ENCODE measurements at regions not wholly inside any gene's neighbourhood (a gene's known extent, or its start where the extent isn't known, plus 50 kb on each side); places are given as distances from the start of the nearest gene placed in this dataset.

DNA sequence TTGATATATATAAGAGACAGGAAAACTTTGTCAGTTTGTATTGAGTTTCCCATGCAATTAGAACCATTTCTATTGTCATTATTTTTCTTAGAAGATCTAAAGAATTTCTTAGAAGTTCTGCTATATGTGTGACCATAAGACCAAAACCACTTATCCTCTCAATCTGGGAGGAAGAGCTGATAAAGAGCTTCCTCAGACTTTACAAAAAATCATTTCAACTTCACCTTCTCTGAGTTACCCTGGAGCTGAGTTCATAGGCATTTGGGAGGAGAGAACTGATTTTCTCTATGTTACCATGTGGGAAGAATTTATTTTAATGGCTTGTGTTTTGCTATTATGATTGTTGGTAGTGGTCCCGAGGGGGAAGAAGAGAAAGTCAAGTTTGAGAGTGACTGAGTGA, 329.3 kb downstream of the GPD2 start (continued):
- TF ChIP-seq, protein P1, sequence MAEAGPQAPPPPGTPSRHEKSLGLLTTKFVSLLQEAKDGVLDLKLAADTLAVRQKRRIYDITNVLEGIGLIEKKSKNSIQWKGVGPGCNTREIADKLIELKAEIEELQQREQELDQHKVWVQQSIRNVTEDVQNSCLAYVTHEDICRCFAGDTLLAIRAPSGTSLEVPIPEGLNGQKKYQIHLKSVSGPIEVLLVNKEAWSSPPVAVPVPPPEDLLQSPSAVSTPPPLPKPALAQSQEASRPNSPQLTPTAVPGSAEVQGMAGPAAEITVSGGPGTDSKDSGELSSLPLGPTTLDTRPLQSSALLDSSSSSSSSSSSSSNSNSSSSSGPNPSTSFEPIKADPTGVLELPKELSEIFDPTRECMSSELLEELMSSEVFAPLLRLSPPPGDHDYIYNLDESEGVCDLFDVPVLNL (CRISPR knock-in tag; IDR thresholded peaks at IDR 0.05; ENCODE audit: borderline replicate concordance, low read depth), result no peak

DNA sequence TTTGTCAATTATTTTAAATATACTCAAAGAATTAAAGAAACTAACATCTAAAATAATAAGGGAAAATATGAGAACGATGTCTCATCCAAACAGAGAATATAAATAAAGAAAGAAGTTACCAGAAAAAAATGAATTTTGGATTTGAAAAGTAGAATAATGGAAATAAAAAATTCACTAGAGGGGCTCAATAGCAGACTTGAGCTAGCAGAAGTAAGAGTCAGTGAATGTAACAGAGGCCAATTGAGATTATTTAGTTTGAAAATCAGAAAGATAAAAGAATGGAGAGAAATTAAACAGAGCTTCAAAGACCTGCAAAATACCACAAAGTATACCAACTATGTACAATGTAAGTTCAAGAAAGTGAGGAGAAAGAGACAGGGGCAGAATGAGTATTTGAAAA, 333.6 kb downstream of the GPD2 start:
- Mint-ChIP-seq H3K36me3 (peaks cover 16% of the 10 kb centered on the region; the same call in 1 of the 2 replicates), H3K4me3 (no peak overlapping the region), H3K9me3 (peaks cover 21% of the 10 kb centered on the region), H3K27me3 (ENCODE audit: low read depth) (no peaks in the 10 kb centered on the region), H3K4me1 (no peaks in the 10 kb centered on the region), H3K27ac (no peak overlapping the region)
- ChIA-PET POLR2A (no interaction called here), CTCF (no interaction called here)
- DNase-seq (ENCODE audit: low spot score), result no peak
- ATAC-seq, result no peak
- no peak for TF ChIP-seq SP1 (CRISPR knock-in tag; conservative IDR thresholded peaks at IDR 0.05)
- no peak for TF ChIP-seq ZNF317 (CRISPR knock-in tag; IDR thresholded peaks at IDR 0.05; ENCODE audit: borderline replicate concordance, low read depth)
- TF ChIP-seq, protein P2, sequence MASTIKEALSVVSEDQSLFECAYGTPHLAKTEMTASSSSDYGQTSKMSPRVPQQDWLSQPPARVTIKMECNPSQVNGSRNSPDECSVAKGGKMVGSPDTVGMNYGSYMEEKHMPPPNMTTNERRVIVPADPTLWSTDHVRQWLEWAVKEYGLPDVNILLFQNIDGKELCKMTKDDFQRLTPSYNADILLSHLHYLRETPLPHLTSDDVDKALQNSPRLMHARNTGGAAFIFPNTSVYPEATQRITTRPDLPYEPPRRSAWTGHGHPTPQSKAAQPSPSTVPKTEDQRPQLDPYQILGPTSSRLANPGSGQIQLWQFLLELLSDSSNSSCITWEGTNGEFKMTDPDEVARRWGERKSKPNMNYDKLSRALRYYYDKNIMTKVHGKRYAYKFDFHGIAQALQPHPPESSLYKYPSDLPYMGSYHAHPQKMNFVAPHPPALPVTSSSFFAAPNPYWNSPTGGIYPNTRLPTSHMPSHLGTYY (CRISPR knock-in tag; IDR thresholded peaks at IDR 0.05), result no peak
- no peak for TF ChIP-seq MXD4 (CRISPR knock-in tag; IDR thresholded peaks at IDR 0.05; ENCODE audit: borderline replicate concordance)
- TF ChIP-seq ZNF219 (CRISPR knock-in tag; IDR thresholded peaks at IDR 0.05; ENCODE audit: borderline replicate concordance), result no peak
- TF ChIP-seq, protein P3, sequence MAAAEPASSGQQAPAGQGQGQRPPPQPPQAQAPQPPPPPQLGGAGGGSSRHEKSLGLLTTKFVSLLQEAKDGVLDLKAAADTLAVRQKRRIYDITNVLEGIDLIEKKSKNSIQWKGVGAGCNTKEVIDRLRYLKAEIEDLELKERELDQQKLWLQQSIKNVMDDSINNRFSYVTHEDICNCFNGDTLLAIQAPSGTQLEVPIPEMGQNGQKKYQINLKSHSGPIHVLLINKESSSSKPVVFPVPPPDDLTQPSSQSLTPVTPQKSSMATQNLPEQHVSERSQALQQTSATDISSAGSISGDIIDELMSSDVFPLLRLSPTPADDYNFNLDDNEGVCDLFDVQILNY (CRISPR knock-in tag; IDR thresholded peaks at IDR 0.05), result no peak
- TF ChIP-seq EMX1 (CRISPR knock-in tag; IDR thresholded peaks at IDR 0.05), result no peak
- no peak for TF ChIP-seq ZNF232 (CRISPR knock-in tag; IDR thresholded peaks at IDR 0.05)
- TF ChIP-seq, protein P4, sequence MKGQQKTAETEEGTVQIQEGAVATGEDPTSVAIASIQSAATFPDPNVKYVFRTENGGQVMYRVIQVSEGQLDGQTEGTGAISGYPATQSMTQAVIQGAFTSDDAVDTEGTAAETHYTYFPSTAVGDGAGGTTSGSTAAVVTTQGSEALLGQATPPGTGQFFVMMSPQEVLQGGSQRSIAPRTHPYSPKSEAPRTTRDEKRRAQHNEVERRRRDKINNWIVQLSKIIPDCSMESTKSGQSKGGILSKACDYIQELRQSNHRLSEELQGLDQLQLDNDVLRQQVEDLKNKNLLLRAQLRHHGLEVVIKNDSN (CRISPR knock-in tag; IDR thresholded peaks at IDR 0.05), result no peak
- no peak for TF ChIP-seq TCF7 (CRISPR knock-in tag; IDR thresholded peaks at IDR 0.05; ENCODE audit: low read depth)

DNA sequence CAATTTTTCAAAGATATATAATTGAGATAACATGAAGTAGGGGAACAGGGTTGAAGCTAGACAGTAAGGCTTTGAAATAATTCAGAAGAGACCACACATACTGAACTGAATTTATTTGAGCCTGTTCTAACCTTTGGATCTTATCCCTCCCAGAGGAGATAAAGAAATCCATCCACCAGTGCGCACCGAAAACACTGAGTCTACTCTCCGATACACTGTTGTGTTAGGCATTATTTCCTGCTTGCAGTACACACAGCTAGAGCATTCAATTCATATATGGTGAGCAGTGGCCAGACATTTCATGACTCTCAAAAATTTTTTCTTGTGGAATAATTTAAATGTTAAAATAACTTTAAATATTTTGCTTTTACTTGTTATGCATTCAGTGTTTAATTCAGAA, 342.7 kb downstream of the GPD2 start:
- no peak for ATAC-seq
- ChIA-PET POLR2A (no interaction called here), CTCF (no interaction called here)
- no peak for DNase-seq (ENCODE audit: low spot score)
- no peak overlapping the region for H3K4me3 Mint-ChIP-seq
- TF ChIP-seq FOXJ3 (CRISPR knock-in tag; IDR thresholded peaks at IDR 0.05; ENCODE audit: borderline replicate concordance) (no peak), TEAD4 (CRISPR knock-in tag; IDR thresholded peaks at IDR 0.05) (no peak), RORB (CRISPR knock-in tag; IDR thresholded peaks at IDR 0.05) (no peak), ESRRA (CRISPR knock-in tag; IDR thresholded peaks at IDR 0.05; ENCODE audit: borderline replicate concordance) (no peak), HMGA2 (CRISPR knock-in tag; IDR thresholded peaks at IDR 0.05) (no peak), ZNF121 (CRISPR knock-in tag; IDR thresholded peaks at IDR 0.05) (no peak), MYBL2 (CRISPR knock-in tag; IDR thresholded peaks at IDR 0.05) (no peak), GTF2I (CRISPR knock-in tag; conservative IDR thresholded peaks at IDR 0.05) (no peak)
- TF ChIP-seq, protein P5, sequence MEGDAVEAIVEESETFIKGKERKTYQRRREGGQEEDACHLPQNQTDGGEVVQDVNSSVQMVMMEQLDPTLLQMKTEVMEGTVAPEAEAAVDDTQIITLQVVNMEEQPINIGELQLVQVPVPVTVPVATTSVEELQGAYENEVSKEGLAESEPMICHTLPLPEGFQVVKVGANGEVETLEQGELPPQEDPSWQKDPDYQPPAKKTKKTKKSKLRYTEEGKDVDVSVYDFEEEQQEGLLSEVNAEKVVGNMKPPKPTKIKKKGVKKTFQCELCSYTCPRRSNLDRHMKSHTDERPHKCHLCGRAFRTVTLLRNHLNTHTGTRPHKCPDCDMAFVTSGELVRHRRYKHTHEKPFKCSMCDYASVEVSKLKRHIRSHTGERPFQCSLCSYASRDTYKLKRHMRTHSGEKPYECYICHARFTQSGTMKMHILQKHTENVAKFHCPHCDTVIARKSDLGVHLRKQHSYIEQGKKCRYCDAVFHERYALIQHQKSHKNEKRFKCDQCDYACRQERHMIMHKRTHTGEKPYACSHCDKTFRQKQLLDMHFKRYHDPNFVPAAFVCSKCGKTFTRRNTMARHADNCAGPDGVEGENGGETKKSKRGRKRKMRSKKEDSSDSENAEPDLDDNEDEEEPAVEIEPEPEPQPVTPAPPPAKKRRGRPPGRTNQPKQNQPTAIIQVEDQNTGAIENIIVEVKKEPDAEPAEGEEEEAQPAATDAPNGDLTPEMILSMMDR (IDR thresholded peaks at IDR 0.05), result no peak
- TF ChIP-seq, protein P6, sequence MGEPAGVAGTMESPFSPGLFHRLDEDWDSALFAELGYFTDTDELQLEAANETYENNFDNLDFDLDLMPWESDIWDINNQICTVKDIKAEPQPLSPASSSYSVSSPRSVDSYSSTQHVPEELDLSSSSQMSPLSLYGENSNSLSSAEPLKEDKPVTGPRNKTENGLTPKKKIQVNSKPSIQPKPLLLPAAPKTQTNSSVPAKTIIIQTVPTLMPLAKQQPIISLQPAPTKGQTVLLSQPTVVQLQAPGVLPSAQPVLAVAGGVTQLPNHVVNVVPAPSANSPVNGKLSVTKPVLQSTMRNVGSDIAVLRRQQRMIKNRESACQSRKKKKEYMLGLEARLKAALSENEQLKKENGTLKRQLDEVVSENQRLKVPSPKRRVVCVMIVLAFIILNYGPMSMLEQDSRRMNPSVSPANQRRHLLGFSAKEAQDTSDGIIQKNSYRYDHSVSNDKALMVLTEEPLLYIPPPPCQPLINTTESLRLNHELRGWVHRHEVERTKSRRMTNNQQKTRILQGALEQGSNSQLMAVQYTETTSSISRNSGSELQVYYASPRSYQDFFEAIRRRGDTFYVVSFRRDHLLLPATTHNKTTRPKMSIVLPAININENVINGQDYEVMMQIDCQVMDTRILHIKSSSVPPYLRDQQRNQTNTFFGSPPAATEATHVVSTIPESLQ (CRISPR knock-in tag; IDR thresholded peaks at IDR 0.05), result no peak
- TF ChIP-seq, protein P7, sequence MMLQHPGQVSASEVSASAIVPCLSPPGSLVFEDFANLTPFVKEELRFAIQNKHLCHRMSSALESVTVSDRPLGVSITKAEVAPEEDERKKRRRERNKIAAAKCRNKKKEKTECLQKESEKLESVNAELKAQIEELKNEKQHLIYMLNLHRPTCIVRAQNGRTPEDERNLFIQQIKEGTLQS (CRISPR knock-in tag; conservative IDR thresholded peaks at IDR 0.05), result no peak
- TF ChIP-seq, protein P8, sequence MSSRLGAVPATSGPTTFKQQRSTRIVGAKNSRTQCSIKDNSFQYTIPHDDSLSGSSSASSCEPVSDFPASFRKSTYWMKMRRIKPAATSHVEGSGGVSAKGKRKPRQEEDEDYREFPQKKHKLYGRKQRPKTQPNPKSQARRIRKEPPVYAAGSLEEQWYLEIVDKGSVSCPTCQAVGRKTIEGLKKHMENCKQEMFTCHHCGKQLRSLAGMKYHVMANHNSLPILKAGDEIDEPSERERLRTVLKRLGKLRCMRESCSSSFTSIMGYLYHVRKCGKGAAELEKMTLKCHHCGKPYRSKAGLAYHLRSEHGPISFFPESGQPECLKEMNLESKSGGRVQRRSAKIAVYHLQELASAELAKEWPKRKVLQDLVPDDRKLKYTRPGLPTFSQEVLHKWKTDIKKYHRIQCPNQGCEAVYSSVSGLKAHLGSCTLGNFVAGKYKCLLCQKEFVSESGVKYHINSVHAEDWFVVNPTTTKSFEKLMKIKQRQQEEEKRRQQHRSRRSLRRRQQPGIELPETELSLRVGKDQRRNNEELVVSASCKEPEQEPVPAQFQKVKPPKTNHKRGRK (CRISPR knock-in tag; IDR thresholded peaks at IDR 0.05; ENCODE audit: borderline replicate concordance), result no peak
- no peaks in the 10 kb centered on the region for H3K4me1 Mint-ChIP-seq
- peaks cover 2% of the 10 kb centered on the region; the same call in 1 of the 2 replicates for H3K27me3 Mint-ChIP-seq (ENCODE audit: low read depth)
- peaks cover 21% of the 10 kb centered on the region for H3K9me3 Mint-ChIP-seq
- no peak overlapping the region for H3K27ac Mint-ChIP-seq
- peaks cover 19% of the 10 kb centered on the region for H3K36me3 Mint-ChIP-seq
